ENCODE measurements at regions not wholly inside any gene's neighbourhood (a gene's known extent, or its start where the extent isn't known, plus 50 kb on each side); places are given as distances from the start of the nearest gene placed in this dataset.
"Not testable (repeated sequence)": the region's sequence is repeated elsewhere in the genome, so short reads cannot be mapped to it uniquely, and the experiment has no call there.

- TF ChIP-seq CTCF, POLR2A, EP300 (IDR thresholded peaks at IDR 0.05): not testable (repeated sequence)
These were observed 105.4 kb upstream of the NPAS2 start for GRCh38 chr2:100714396-100715010.
